ENCODE measurements at regions not wholly inside any gene's neighbourhood (a gene's known extent, or its start where the extent isn't known, plus 50 kb on each side); places are given as distances from the start of the nearest gene placed in this dataset.
"Not testable (repeated sequence)": the region's sequence is repeated elsewhere in the genome, so short reads cannot be mapped to it uniquely, and the experiment has no call there.

DNA sequence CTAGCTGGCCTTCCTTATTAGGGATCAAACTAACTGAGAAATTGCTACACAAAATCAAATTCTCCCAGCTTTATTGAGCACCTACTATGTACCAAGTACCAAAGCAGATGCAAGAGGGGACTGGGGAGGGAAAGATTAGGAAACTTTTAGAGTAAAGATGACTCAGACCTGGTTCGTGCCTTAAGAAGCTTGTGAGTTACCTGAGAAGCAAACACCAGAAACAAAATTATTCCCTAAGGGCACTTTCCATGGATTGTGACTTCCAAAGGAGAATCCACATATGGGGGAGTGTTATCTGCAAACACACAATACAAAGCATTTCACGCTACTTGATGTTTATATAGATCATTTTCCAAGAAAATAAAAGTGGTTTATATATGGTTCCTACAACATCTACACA, 326.9 kb upstream of the HNRNPA3 start:
- DNase-seq, result no peak

DNA sequence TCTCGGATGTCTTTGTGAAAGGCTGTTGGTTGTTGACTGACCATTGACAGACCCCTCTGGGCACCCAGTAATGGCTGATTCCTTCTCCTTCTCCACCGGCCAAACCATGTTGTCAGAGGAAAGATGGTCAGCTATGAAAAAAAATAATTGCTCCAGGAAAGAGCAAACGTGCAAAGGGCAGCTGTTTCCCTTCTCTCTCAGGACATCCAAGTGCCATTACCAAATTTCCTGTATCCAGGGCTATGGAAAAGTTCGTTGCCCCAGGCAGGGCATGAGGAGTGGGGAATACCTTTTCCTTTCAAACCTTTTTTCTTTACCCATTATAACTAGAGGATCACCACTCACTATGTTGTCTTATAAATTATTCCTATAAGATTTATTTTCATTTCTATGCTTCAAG, 321.5 kb upstream of the HNRNPA3 start:
- no peak for DNase-seq

DNA sequence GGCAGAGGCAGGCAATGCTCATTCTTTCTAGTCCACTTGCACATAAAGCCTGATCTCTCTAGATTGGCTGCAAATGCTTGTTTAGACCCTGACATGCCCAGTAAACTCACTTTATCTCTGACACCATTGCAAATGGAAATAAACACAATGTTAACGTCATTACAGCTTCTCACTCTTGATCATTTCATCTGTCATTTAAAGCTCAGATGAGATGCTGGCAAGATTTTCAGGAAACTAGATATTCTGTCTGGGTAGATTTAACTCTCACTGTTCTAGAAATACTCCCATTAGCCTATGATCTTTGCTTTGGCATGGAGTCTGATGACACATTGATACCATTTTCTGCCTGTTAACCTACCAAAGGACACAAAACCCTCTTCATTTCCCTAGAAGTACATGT, 320.7 kb upstream of the HNRNPA3 start:
- DNase-seq, result no peak

DNA sequence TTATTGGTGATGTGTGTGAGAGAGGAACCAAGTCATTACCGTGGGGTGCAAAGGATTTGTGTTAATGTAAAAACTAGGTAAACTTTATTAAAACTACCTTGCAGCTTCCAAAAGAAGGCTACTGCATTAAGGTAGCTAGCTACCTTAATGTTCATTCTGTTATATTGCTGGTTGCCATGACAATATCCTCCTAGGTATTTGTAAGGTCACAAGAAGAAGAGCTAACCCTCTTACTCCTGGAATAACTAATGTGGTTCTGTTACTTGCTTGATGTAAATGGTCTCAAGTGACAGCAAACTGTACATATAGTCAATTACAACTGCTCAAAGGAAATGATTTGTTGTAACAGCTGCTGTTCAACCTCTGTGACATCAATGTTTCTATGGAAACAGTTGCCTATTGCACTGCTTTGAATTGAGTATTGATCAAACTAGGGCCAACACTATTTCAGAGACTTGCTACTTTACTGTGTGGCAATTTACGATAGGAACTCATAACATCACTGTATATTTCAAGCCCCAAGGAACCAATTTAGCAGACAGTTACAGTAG, 319.8 kb upstream of the HNRNPA3 start:
- DNase-seq, result peak; percentile 72

DNA sequence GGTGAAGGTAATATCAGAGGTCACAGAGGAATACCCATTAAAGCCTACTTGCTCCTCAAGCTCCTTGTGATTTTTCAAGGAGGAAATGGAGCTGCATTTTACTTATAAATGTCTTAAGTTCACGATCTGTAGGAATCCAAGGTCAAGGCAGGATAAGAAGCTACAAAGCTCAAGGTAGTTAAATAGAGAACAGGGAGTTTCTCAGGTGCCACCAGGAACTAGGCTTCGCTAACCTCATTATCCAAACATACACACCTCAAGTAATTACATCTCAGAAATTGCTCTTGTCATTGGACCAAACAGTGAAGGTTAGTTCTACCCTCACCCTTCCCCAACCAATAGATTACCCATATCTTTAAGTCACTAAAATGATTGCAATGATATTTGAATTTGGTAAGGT, 317.4 kb upstream of the HNRNPA3 start:
- DNase-seq, result no peak

DNA sequence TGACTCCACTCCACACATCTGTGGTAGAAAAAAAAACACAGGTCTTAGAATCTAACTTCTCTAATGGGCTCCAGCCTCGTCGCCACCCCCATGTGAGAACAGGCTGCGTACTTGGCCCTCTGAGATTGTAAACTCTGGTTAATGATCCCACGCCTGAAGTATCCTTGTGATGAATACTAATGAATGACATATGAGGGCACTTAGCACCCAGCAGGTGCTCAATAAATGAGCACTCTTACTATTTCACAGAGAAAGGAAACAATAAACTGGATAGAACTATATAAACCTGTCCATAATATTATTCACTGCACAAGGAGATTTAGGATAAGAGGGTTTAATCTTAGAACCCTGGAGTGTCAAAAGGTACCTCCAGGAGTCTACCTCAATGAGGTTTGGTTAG, 310.1 kb upstream of the HNRNPA3 start:
- DNase-seq, result no peak

DNA sequence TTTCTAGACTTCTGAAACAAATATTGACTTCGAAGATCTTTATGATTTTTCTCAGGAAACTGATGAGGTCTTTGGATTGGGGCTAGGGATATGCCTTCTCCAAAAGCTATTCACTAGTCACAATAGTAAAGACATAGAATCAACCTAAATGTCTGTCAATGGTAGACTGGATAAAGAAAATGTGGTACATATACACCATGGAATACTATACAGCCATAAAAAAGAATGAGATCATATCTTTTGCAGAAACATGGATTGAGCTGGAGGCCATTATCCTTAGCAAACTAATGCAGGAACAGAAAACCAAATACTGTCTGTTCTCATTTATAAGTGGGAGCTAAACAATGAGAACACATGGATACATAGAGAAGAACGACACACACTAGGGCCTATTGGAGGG, 308.5 kb upstream of the HNRNPA3 start:
- not testable (repeated sequence) for DNase-seq

DNA sequence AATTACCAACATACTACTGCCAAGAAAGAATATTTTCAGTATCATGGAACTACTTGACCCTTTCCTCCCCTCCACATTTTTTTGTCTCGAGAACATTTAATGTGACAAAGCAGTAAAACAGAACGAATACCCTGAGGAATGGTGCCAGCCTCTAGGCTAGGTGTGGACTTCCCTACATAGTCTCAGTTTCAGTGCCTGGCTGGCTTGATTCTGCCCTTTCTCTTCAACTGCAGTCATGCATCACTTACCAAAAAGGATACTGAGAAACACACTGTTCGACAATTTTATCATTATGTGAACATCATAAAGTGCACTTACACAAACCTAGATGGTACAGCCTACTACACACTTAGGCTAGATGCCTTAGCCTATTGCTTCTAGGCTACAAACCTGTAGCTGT, 305.3 kb upstream of the HNRNPA3 start:
- DNase-seq, result no peak

DNA sequence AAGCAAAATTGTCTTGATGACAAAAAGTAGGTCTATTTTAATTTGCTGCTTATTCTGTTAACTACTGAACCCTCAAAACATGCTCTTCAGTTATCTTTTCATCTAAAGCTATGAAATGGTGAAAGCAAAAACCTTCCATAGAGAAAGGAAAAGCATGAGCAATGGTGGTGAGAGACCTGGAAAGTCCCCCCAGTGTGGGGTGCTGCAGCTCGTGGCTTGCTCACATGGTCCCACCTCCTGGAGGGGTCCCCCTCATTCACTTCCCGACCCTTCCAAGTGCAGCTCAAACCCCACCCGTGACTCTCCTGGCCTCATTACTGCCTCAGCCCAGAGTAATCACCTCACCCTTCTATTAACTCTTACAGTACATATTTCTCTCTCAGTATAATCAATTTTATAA, 301.8 kb upstream of the HNRNPA3 start:
- DNase-seq, result no peak

DNA sequence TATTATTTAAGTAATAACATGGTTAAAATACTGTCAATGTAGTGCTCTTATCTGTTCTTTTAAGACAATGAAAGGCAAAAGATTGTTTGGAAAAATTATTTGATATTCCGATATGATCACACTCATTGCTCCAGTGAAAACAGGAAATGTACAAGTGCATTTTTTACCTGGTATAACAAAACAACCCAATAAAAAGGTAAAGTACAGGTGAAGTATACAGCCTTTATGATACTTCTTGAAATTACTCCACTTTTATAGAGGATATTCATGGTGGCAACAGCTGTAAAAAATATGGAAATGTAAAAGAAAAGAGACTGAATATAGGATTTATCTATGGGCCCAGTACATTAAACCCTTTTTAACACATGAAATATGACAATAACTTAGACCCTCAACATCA, 298.6 kb upstream of the HNRNPA3 start:
- no peak for DNase-seq

DNA sequence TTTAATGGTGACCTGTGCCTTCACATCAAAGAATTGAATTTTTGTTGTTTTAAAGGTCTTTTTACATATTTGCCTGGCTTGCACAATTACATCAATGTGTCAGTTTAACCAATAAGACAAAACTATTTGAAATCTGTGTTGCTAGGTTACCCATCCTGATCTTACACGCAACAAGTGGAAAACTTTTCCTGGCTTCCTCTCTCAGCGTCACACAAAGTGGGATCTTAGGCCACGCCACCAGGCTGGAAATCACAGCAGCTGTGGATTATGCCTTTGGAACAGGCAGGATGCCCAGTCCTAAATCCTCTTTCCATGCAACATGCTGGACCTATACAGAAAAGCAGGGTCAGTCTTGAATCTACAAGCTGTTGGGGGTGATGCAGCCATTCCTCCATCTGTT, 298.2 kb upstream of the HNRNPA3 start:
- no peak for DNase-seq

DNA sequence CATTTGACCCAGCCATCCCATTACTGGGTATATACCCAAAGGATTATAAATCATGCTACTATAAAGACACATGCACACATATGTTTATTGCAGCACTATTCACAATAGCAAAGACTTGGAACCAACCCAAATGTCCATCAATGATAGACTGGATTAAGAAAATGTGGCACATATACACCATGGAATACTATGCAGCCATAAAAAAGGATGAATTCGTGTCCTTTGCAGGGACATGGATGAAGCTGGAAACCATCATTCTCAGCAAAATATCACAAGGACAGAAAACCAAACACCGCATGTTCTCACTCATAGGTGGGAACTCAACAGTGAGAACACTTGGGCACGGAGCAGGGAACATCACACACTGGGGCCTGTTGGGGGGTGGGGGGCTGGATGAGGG, 290.0 kb upstream of the HNRNPA3 start:
- not testable (repeated sequence) for DNase-seq

DNA sequence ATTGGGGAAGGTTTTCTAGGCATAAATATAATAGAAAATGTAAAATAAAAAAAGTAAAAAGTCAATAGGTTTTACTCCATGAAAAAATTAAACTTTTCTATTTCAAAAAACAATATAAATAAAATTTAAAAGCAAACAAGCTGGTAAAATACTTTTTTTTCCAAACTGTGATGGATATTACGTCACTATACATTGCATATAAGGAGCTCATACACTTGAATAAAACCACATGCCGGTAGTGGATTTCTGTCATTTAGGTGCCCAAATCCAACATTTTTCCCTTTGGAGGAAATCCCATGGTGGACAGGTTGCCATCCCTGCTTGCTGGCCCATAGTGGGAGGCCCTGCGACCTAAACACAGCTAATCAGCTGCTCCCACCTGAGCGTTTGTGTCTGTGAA, 289.4 kb upstream of the HNRNPA3 start:
- DNase-seq, result no peak

DNA sequence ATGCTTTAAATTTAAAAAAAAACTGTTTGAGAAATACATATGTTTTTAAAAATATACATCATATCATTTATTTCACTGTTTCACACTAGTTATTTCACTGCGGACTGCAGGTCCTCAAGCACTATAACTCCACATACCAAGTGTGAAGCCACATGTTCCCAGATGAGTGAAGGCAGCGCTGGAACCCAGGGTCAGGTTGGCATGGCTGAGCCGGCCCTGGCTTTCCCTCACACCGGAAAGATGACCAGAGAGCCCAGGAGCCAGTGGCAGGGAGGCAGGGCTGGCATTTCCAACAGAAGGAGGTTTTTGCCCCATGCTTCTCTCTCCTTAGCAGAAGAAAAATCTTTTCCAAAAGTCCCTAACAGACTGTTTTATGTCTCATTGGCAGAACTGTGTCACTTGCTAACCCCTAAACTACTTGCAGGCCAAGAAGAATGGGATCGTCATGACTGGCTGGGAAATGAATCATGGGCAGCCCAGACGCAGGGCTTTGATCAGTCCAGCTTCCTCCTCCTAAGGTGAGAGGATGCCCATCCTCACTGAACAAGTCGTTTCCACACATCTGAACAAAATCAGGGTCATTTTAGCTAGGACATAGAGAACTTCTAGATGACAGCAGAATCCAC, 287.6 kb upstream of the HNRNPA3 start:
- DNase-seq, result no peak

DNA sequence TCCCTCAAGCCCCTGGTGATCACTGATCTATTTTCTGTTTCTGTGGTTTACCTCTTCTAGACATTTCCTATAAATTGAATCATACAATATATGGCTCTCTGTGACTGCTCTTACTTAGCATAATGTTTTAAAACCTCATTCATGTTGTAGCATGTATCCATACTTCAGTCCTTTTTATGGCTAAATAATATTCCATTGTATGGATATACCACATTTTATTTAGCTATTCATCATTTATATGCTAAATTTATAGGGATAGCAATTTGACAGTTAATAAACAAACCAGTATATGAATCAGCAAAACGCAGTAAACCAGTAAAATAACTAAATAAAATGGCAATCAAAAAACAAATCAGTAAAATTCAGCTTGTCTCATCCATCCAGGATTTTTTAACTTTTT, 286.1 kb upstream of the HNRNPA3 start:
- DNase-seq, result no peak

DNA sequence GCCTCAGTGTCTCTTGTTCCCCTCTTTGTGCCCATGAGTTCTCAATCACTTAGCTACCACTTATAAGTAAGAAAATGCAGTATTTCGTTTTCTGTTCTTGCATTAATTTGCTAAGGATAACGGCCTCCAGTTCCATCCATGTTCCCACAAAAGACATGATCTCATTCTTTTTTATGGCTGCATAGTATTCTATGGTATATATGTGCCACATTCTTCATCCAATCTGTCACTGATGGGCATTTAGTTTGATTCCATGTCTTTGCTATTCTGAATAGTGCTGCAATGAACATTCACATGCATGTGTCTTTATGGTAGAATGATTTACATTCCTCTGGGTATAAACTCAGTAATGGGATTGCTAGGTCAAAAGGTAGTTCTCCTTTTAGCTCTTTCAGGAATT, 283.2 kb upstream of the HNRNPA3 start:
- DNase-seq, result not testable (repeated sequence)

DNA sequence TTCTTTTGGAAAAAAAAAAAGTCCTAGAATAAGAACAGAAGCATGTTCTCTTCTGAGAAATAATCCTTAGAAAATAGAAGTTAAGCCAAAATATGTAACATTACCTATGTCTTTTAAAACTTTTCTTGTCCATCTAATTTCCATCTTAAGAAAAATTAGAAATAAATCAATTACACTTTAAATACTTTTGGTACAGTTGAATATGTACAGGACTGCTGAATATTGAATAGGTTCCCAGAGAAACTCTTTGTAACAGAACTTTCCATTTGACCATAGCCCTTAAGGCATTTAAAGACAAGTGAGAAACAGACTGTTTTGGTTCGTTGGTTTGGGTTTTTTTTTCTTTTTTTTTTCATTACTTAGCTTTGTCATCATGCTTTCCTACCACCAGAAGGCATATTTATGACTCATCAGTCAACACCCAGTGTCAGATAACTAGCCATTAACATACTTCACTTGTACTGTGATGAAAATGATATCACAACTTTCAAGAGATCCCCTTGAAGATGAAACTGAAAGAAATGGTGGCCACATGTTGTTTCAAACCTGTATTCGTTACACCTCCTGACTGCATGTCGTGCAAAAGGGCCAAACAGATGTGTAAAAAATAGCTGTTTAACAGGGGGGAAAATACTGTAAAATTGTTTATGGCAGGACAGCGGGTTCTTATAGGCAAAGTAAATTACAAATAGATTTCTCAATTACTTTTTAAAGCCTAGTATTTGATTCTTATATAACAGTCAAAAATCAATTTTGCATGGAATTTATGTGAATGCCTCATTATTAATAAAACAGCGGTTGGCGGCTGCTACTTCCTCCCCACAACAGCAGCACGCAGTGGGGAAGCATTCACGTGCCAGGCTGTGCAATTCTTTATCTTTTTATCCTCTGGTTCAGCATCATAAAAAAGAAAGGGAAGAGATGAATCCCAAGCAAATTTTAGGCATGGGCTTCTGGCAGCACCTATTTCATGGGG, 280.7 kb upstream of the HNRNPA3 start:
- DNase-seq, result no peak

DNA sequence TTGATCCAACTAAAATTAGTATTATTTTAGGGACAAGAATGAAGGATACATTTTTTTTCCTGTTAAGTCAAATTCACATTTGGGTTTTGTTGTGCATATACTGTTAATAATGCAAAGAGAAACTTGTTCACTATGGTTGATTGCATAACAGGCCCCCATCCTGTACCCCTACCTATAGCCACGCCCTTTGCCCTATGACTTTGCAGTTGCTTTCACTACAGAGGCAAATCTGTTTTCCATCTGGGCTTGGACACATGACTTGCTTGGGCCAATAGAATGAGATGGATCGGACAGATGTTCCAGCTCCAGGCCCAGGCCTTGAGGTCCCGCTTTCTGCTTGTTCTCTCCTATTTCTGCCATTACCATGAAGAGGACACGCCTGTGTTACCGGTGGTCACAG, 278.5 kb upstream of the HNRNPA3 start:
- DNase-seq, result no peak

DNA sequence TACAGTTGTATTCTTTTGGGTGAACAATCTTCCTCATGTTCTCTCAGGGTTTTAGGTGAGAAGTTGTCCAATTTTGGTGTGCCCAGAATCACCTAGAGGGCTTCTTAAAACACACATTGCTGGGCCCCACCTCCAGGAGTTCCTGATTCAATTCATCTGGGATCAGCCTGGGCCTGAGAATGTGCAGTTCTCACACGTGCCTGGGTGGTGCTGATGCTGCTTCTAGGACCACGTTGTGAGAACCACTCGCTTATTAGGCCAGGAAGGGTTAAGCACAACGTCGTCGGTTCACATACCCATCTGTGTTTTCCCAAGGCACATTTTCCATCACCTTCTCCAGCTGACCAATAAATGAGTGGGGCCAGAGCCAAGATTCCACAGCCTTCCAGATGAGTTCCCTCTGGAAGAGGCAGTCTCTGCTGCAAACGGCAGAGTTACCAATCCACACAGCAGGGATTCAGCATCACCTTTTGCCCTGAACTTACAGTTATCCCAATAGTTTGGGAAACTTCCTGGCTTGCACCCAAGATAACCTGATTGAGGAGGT, 277.7 kb upstream of the HNRNPA3 start:
- DNase-seq, result no peak

DNA sequence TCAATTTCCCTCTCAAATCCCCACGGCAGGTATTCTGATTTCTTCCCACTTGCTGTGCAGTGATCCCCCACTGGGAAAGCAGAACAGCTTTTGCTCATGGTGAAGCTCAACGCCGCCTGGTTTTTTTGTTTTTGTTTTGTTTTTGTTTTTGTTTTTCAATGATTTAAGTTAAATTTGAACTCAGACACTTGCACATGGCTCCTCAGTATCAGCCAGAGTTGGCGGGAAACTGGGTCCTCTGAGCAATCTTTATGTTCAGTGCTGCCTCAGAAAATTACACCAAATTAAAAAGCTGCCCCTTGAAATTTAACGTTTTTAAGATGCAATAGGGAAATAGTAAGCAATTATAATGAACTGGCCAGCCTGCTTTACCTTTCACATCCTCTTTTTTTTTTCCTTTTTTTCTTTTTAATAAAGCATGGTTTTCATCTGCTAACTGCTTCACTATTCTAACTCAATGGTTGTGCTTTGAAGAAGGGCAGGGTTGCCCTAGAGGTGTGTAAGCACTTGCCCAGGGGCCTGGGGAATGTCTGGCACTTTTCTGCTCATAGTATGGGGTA, 277.0 kb upstream of the HNRNPA3 start:
- DNase-seq, result no peak

DNA sequence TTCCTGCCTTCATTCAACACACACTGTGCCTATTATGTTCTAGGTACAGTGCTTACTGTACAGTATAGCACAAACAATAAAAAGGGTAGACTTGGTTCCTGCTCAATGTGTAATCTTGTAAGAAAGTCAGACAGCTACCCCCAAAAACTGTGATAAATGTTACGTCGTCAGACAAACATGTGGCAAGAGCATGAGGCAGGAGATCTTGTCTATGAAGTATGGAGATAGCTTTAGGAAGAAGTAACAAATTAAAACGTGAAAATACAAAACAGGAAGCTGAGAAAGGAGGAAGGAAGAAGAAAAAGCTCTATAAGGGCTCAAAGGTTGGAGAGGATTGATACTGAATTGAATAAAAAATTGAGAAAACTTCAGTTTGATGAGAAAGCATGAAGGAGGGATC, 276.2 kb upstream of the HNRNPA3 start:
- no peak for DNase-seq

DNA sequence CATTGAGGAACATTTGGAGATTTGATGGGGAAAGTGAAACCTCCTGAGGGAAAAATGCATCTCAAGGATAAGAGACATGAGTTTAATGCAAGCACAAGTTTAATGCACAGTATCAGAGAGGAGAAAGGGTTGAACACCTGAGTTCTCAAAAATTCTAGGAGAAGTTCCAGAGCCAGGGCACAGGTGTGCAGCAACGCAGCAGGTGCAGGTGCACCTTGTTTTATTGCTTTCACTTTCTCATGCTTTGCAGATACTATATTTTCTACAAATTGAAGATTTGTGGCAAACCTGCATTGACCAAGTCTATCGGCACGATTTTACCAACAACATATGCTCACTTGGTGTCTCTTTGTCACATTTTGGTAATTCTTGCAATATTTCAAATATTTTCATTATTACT, 267.6 kb upstream of the HNRNPA3 start:
- no peak for DNase-seq

DNA sequence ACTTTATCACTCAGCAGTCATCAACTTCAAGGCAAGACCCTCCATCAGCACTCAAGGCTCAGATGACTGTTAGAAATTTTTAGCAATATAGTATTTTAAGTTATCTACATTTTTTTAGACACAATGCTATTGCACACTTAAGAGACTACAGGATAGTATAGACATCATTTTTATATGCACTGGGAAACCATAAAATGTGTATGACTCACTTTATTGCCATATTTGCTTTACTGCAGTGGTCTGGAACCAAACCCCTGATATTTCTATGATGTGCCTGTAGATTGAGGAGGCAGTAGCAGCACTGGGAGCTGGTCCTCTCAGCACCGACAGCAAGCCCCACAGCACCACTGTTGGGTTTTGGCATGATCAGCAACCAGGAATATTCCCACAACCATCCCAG, 264.8 kb upstream of the HNRNPA3 start:
- no peak for DNase-seq

DNA sequence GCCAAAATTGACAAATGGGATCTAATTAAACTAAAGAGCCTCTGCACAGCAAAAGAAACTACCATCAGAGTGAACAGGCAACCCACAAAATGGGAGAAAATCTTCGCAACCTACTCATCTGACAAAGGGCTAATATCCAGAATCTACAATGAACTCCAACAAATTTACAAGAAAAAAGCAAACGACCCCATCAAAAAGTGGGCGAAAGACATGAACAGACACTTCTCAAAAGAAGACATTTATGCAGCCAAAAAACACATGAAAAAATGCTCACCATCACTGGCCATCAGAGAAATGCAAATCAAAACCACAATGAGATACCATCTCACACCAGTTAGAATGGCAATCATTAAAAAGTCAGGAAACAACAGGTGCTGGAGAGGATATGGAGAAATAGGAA, 261.4 kb upstream of the HNRNPA3 start:
- not testable (repeated sequence) for DNase-seq

All from SHP77 treated with DMSO at 0.1 percent for 48 hours (cell line).